HG03025 (cell line): ENCODE measurements at regions not wholly inside any gene's neighbourhood (a gene's known extent, or its start where the extent isn't known, plus 50 kb on each side); places are given as distances from the start of the nearest gene placed in this dataset.

Experiments used
- ATAC-seq: cut with Tn5 transposase; IDR thresholded peaks from one replicate; pipeline ENCODE4 v1.9.1; 2021; ENCODE audit warnings: mild to moderate bottlenecking, moderate library complexity; ENCODE audit not compliant: unreplicated experiment, low FRiP score

DNA sequence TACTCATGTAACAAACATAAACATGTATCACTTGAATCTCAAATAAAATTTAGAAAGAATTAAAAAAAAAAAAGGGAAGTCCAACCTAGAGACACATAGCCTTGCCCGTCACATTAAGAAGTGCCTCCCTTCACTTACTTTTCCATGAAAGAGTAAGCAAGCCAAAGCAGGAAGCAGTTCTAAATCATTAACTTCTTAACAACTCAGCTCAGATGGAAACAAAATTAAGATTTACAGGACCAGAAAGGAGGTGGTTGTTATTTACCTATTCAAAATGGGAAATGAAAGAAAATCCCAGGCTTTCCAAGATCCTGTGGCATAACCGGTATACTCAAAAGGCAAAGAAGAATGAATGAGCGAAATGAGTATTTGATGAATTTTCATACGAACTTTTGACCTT, 258.6 kb upstream of the DCN start:
- ATAC-seq = no peak

DNA sequence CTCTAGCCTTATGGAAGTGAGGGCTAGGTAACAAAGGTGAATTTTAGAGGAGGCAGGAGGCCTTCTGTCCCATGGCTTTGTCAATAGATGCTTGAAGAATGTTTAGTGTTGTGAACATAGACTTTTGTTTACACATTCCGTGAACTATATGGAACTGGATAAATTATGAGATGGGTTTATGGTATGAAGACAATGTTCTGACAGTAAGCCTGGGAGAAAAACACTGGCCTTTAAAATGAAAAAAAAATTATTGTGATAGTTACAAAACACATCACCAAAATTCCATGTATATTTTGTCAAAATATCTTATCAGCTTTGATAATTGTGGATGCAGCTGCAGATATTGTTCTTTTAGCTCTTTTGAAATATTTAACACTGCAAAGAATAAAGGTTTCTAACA, 251.5 kb upstream of the DCN start:
- no peak for ATAC-seq

DNA sequence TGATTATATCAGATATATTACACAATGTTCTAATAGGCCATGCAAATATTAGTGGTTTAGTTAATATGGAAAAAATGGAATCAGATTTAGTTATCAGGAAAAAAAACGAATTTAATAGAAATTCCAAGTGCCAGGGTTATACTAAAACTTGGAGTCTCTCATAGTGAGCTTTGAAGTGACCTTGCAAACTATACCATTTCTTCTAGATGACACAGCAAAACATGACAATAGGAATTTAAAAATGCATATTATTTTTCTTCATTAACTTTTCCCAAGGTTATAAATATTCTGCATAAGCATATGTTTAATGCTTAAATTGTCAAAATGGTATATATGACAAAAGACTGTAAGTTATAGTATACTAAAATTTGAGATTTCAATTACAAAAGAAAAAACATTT, 250.1 kb upstream of the DCN start:
- ATAC-seq = no peak

DNA sequence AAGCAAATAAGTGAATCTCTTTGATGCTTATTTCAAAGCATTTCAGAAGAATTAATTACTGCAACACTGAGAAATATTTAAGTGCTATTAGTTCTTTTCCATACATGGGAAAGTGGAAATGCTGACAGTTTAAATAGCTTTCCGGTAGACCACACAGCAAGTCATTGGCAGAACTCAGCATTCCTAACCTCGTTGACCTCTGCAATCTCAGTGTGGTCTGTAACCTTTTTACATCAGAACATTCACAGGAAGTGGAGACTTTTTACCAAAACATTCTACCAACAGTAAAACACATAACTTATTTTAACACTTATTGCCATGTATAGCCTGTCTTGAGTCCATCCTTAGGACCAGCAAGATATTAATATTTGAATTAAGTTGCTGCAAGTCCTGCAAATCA, 249.5 kb upstream of the DCN start:
- no peak for ATAC-seq

DNA sequence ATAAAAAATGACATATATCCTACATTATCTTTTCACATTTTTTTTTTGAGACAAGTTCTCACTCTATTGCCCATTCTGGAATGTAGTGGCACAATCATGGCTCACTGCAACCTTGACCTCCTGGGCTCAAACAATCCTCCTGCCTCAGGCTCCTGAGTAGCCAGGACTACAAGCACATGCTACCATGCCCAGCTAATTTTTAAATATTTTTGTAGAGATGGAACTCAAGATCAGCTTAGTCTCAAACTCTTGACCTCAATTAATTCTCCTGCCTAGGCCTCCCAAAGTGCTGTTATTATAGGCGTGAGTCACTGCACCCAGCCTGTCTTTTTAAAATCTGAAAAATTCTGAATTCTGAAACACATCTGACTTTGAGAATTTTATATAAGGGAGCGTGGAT, 241.9 kb upstream of the DCN start:
- no peak for ATAC-seq

DNA sequence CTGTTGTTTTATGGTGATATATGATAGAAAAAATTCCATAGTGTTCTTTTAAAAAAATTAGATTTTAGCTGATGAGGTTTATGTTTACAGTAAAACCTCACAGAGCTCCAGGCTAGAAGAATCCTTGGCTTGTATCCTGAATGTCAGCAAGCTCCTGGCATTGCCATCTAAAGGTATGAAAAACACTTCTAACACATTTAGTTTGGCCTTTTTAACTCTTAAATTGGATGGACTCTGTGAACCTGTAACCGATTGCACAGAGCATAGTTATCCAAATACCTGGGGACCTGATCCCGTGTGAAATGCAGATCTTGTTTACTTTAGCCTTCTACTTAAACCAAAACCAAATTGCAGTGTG, 241.1 kb upstream of the DCN start:
- ATAC-seq = no peak

DNA sequence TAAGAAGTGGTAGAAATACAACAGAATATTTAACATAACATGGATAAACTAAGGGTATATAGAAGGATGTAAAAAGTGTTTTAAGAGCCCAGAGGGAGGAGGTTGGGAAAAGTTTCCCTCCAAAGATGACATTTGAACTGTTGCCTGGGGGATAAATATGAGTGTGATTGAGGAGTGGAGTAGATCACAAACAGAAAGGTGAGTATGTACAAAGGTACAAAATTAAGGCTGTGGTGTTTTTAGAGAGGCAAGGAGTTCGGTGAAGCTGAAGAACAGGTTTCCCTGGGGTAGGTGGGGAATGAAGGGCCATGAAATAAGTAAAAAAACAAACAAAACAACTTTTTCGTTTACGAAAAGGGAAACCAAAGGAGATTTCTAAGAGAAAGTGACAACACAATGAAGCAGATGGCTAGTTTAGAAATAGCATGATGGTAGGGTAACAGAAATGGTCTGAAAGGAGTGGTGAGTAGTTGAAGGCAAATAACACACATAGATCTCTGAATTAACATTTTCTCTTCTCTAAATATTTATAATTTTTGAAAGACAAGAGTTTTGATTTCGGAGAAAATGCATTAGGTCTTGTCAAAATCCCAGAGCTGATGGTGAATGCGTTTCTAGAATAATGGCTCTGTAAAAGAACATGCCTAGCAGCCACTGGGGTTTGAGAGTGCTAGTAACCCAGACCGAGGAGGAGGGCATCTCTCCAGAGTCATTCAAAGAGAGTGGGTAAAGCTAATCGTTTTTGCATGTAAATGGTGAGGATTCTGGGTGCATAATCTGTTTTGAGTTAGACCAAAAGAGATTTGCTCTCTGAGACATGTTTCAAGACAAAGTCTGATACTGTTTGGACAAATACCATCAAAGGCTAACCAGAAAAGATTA, 240.4 kb upstream of the DCN start:
- no peak for ATAC-seq

DNA sequence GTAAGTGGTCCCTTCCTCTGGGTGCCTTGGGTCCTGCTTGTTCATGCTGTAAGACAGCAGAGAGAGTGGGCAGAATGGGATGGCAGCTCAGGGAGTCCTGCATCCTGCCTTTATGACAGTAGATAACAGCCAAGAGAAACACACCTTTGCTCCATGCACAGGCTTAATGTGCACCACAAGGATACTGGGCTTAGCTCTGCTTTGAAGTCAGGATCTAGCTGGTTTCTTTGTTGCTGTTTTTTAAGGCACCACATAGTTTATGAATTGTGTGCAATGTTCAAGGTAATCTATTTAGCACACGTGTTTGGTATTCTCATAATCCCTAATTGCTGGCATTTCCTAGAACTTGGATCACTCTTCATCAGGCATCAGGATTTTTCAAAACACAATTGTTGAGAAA, 239.5 kb upstream of the DCN start:
- no peak for ATAC-seq

DNA sequence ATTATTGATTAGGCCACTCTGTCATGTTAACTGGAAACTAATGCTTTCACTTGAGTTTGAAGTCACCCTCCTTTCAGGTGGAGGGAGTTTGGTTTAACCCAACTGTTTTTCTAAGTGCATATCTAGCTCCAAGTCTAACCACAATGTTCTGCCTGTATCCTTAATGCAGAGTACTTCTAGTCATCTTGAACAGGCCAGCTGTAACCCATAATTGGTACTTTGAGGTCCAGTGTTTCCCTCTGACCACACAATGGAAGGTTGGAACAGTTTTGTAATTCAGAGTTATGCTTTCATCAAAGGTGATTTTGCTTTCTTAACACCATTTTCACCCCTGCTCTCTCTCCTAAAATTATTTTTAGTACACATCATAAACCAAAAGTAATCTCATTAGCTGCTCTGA, 237.2 kb upstream of the DCN start:
- no peak for ATAC-seq

DNA sequence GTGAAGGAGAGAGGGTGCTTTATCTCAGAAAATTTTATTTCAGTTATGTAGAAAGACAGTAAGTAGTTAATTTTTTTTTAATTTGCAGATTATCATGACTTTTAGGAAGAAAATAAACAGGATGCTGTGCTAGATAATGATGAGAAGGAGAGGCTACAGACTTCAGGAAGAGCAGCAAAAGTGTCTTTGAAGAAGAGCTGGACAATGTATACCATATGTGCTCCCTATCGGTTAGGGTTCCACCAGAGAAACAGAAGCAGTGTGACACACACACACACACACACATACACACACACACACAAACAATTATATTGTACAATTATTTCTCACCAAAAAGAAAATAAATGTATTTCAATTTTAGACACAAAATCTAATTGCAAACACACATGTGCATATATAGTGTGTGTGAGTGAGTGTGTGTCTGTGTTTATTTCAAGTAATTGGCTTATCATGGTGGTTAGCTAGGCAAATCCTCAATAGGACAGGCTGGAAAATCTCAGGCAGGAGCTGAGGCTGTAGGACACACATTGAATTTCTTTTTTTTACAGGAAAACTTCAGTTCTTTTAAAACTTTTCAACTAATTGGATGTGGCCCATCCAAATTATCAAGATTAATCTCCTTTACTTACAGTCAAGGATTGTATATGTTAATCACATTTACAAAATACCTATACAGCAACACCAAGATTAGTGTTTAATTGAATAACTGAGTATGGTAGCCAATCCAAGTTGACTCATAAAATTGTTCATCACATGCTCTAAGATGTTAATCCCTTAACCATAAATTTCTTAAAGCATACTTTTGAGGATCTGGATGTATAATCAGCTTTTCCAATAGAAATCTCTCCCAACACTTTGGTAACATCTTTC, 235.8 kb upstream of the DCN start:
- no peak for ATAC-seq

DNA sequence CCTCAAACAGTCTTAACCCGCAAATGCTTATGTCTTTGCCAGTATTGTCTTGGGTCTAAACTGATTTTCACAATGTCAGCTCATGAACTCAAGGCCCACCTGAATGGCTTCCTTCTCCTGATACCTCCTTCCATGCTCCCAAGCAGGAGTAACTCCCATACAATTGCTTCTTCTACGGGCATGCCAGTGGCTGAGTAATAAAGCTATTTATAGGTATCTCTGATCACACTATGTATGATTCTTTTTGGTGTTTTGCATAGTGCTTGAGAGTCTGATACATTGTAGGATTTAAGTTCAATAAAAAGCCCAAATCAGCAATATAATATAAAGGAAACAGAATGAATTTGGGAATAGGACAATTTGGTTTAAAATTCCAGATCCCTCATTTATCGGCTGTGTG, 235.0 kb upstream of the DCN start:
- no peak for ATAC-seq

DNA sequence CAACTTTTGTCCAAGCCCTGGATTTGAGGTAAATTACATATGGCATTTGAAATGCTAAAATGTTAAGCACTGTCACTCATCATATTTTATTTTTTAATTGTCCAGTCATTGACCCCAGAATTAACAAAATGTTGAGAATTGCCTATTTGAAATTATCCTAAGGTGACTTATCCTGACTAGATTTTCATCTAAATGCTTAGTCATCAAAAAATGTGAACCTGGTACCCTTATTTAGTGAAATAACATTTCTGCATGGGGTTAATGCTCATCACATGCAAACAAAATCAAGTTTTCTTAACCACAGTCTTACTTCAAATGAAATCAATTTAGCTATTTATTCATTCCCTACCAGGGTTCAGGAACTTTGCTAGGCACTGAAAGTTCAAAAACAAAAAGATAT, 232.0 kb upstream of the DCN start:
- no peak for ATAC-seq

DNA sequence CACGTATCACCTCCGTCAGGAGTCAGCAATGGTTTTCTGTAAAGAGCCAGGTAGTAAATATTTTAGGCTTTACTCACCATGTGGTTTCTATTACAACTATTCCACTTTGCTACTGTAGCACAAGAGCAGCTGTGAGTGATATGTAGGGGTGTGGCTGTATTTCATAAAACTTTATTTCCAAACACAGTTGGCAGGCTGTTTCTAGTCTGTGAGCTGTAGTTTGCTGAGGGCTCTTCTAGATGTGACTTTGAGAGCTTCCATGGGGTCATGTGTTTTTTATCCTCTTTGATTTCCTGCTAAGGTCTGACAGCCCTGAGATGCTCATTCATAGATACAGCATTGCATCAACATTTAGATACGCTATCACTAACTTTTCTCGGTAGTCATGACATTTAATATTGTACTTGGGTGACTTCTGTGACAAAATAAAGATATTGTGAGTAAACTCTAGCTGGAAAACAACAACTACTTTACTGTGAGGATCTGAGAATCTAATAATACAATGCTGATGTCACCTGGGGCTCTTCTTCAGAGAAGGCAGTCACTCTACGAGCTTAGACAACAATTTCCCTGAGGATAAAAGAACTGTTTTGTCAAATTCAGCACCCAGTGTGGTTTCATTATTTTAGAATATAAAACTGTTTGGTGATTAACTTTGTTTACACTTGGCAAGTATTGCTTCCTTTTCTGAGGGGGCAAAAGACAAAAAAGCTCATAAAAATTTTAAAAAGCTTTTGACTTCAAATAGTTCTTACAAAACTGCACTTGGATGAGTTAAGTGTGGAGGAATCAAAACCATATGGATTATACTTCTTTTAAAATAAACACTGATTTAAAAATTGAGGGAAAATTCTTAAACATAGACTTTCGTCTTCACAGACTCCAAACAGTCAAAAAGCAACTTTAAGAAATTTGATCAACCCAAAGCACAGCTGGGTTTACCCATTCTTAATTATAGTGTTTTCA, 231.2 kb upstream of the DCN start:
- no peak for ATAC-seq

DNA sequence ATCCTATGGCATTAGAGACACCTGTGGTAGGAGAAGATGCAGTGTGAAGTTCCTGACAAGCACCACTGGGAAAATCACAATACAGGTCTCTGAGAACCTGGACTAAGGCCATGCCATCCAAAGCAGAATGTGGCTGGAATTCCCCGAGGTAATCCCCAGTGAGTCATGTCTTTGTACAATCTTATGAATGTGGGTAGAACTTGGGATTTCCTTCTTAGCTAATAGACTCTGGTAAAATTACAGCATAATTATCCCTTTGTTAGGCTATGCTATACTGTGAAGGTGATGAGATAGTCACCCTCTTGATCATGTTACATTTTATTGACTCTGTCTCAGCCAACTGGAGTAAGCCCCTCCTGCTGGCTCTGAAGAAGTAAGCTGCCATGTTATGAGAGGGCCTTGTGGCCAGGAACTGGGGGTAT, 224.3 kb upstream of the DCN start:
- no peak for ATAC-seq

DNA sequence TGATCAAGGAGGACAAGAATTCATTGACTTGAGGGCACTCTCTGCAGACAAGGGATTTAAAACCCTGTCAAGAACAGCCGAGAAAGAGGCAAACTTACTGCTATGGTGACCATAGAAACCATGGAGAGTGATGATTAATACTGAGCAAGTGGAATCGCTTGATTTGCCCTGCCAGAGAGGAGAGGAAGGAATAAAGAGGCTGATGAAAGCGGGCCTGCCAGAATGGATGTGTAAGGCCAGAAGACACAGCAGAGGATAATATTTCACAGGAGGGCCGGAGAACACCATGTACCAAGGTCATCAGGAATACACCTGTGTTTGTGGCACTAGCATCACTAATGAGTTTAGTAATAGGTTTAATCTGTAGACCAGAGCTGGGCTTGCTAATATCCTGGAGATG, 221.8 kb upstream of the DCN start:
- no peak for ATAC-seq

DNA sequence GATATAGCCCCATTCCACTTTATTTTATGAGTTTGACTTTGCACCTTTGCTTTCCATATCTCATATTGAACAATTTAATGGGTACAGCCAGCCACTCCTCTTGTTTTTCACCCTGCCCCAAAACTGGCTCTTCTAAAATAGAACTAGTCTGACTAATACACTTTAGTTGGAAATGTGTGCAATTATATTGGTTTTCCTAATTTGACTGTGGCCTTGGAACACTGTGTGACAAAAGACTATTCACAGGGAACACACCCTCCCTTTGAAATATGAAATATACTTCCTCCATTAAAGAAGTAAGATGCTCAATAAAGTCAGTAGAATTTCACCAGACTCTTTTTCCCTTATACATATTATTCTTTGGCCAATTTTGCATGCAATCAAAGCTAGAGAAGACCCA, 218.6 kb upstream of the DCN start:
- no peak for ATAC-seq

DNA sequence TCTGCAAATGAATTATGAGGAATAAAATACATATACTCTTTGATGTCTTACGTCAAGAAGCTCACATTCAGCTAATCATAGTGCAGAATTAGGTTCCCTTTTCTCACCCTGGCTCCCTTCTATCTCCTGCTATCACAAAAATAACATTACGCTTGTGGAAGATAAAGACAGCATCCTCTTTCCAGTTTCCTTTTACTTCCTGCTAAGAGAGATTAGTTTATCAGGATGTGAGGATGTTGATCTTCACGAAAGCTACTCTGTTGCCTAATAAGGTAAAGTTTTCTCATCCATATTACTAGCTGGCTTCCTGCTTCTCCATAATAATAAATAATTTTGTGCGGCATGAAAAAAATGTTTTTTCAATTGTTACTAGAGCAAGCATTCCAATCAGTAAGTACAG, 217.7 kb upstream of the DCN start:
- no peak for ATAC-seq

DNA sequence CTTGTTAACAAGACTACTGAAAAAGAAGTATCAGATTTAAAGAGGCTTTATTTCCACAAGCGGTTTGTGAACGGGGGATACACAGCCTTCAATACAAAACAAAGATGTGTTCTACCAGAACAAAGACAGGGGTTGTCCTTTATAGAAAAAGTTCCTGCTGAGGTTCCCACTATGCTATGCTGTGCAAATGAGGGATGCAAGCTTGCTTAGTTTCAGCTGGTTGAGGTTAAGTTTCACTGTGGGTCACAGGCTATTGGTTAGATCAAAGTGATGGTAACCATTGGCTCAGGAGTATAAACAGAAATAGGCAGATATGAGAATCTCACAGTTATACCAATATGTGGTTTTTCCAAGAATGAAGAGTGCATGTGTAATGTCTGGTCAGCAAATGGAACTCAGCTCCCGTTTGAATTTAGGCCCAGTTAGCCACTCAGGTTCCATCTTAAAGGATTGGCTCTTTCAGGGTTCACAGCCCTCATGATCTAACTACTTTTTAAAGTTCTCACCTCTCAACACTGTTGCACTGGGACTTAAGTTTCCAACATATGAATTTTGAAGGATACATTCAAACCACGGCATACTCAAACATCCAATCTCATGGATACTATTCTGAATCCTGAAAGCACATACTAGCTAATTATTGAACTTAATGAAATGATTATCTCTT, 215.4 kb upstream of the DCN start:
- ATAC-seq = no peak

DNA sequence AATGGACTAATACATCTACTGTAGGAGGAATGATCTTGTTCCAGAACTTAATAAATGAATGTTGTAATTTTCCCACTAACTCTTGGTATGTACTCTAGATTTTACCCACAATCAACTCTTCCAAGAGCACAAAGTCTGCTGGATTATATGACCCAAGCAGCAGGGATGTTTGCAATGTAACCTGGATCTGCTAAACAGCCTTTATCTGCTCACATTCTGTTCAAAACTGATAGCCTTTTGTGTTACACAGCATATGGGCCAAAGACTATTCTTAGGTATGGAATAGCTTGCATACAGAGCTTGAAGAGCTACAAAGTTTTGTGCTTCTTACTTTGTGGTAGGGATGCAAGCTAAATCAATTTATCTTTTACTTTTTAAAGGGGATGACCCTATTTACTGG, 213.7 kb upstream of the DCN start:
- ATAC-seq = no peak

DNA sequence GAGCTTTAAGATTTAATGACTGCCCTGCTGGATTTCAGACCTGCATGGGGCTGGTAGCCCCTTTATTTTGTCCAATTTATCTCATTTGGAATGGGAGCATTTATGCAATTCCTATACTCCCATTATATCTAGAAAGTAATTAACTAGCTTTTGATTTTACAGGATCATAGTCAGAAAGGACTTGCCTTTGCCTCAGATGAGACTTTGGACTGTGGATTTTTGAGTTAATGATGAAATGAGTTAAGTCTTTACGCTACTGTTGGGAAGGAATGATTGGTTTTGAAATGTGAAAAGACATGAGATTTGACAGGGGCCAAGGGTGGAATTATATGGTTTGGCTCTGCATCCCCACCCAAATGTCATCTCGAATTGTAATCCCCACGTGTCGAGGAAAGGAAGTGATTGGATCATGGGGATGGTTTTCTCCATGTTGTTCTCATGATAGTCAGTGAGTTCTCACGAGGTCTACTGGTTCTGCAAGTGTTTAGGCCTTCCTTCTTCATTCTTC, 213.1 kb upstream of the DCN start:
- ATAC-seq = no peak
